H1 (cell line): ENCODE measurements at regions not wholly inside any gene's neighbourhood (a gene's known extent, or its start where the extent isn't known, plus 50 kb on each side); places are given as distances from the start of the nearest gene placed in this dataset.

Source experiments
- USF2 ChIP-seq: IDR thresholded peaks from 2 replicates; pipeline ENCODE4 v1.6.1; 2011; ENCODE audit warnings: low read length, improper control_type of control experiment

GRCh38 chr12:5177096-5177495 is 133.4 kb downstream of the KCNA5 start (continued):
- TF ChIP-seq USF2, result no peak
